Sigmoid colon (tissue), 6 donors: ENCODE measurements at regions not wholly inside any gene's neighbourhood (a gene's known extent, or its start where the extent isn't known, plus 50 kb on each side); places are given as distances from the start of the nearest gene placed in this dataset.

Experiments
- DNase-seq: peaks from one replicate; pipeline ENCODE4 v3.0.0-alpha.2; 2019
- H3K27ac ChIP-seq, 4 donors: fragments of 200-600 bp; sonication (generic); one replicate each; pipeline ENCODE4 v1.5.1; 2016 to 2019; ENCODE audit warnings: mild to moderate bottlenecking in 1 of 4
- H3K27me3 ChIP-seq, 3 donors: fragments of 200-600 bp; sonication (generic); one replicate each; pipeline ENCODE4 v1.5.1; 2019; ENCODE audit warnings: mild to moderate bottlenecking in 1 of 3
- H3K36me3 ChIP-seq, 4 donors: fragments of 200-600 bp; sonication (generic); one replicate each; pipeline ENCODE4 v1.5.1; 2016 to 2019
- H3K4me1 ChIP-seq, 4 donors: fragments of 200-600 bp; sonication (generic); one replicate each; pipeline ENCODE4 v1.5.1; 2017 to 2019
- H3K4me3 ChIP-seq, 4 donors: fragments of 200-600 bp; sonication (generic); one replicate each; pipeline ENCODE4 v1.5.1; 2017 to 2019; ENCODE audit warnings: mild to moderate bottlenecking in 2 of 4, moderate library complexity in 1 of 4
- H3K9me3 ChIP-seq, 4 donors: fragments of 200-600 bp in 3 of 4; sonication (generic) in 3 of 4; one replicate each; pipeline versions ENCODE4 v1.5.1 to v1.6.1; 2013 to 2019
- CTCF ChIP-seq, 4 experiments: fragments of 450-650 bp in 3 of 4; fragments of 200-600 bp in 1 of 4; IDR thresholded peaks; one replicate each; pipeline ENCODE4 v1.5.1; 2016 to 2019; ENCODE audit warnings: antibody characterized with exemption in 4 of 4, mild to moderate bottlenecking in 3 of 4, moderate library complexity in 2 of 4
- EP300 ChIP-seq, 4 donors: sonication (generic); formaldehyde crosslinking; IDR thresholded peaks; one replicate each; pipeline ENCODE4 v1.6.1; 2017; ENCODE audit warnings: antibody characterized with exemption in 4 of 4
- POLR2A ChIP-seq, 2 donors: fragments of 450-650 bp; IDR thresholded peaks; one replicate each; pipeline ENCODE4 v1.6.1; 2016; ENCODE audit warnings: antibody characterized with exemption in 2 of 2, mild to moderate bottlenecking in 2 of 2, moderate library complexity in 2 of 2
- POLR2AphosphoS5 ChIP-seq, 4 donors: sonication (generic); formaldehyde crosslinking; IDR thresholded peaks; one replicate each; pipeline ENCODE4 v1.6.1; 2017; ENCODE audit warnings: antibody characterized with exemption in 4 of 4
- WGBS, 2 donors: extraction: QIAGEN DNeasy Blood & Tissue Kit; methylation state at CpG; one replicate each; pipeline ENCODE4 v1.1.7; 2013; 5-methylcytosine and 5-hydroxymethylcytosine counted together
- intact Hi-C: fragments of 100-400 bp; cut with DNase I; formaldehyde crosslinking; loops from one replicate; pipeline ENCODE4 v1.15.1; 2023
- donor health status: healthy with polysubstance abuse.
- donor health status: healthy.

GRCh38 chr6:141443032-141443431 is 689.7 kb upstream of the GJE1 start:
- Histone ChIP-seq H3K27ac (no peak overlapping the region), H3K4me3 (no peak overlapping the region), H3K9me3 (no peaks in the 10 kb centered on the region), H3K36me3 (no peaks in the 10 kb centered on the region), H3K4me1 (no peaks in the 10 kb centered on the region), H3K27me3 (no peaks in the 10 kb centered on the region)
- TF ChIP-seq EP300 (IDR thresholded peaks at IDR 0.05) (no peak), POLR2AphosphoS5 (IDR thresholded peaks at IDR 0.05) (no peak)
- DNase-seq: no peak
- 33 to 60% methylated on average over 2 of the region's 2 CpGs for WGBS, 2 donors
- intact Hi-C loops: no loop called here

- Histone ChIP-seq H3K27me3 (no peaks in the 10 kb centered on the region), H3K9me3 (no peaks in the 10 kb centered on the region), H3K4me3 (no peak overlapping the region), H3K27ac (no peak overlapping the region), H3K4me1 (no peaks in the 10 kb centered on the region), H3K36me3 (no peaks in the 10 kb centered on the region)
- intact Hi-C loops: no loop called here
- TF ChIP-seq EP300 (IDR thresholded peaks at IDR 0.05) (no peak), POLR2AphosphoS5 (IDR thresholded peaks at IDR 0.05) (no peak), POLR2A (IDR thresholded peaks at IDR 0.05) (no peak)
- DNase-seq: no peak
Measured at GRCh38 chr6:141439513-141439912, 693.2 kb upstream of the GJE1 start.

- intact Hi-C loops: no loop called here
- no peaks in the 10 kb centered on the region for H3K4me1 ChIP-seq
Measured at GRCh38 chr6:141437685-141438084, 695.0 kb upstream of the GJE1 start.

GRCh38 chr6:141437011-141437410 is 695.7 kb upstream of the GJE1 start:
- no peaks in the 10 kb centered on the region for H3K27me3 ChIP-seq
- H3K4me3 ChIP-seq: no peak overlapping the region
- 86 to 89% methylated on average over 3 of the region's 3 CpGs for WGBS, 2 donors

More at GRCh38 chr6:141437685-141438084, 695.0 kb upstream of the GJE1 start:
- DNase-seq: no peak
- no peaks in the 10 kb centered on the region for H3K27me3 ChIP-seq
- H3K4me3 ChIP-seq: no peak overlapping the region
- no peaks in the 10 kb centered on the region for H3K9me3 ChIP-seq
- TF ChIP-seq EP300 (IDR thresholded peaks at IDR 0.05) (no peak), CTCF (IDR thresholded peaks at IDR 0.05) (no peak), POLR2AphosphoS5 (IDR thresholded peaks at IDR 0.05) (no peak), POLR2A (IDR thresholded peaks at IDR 0.05) (no peak)
- H3K36me3 ChIP-seq: no peaks in the 10 kb centered on the region
- H3K27ac ChIP-seq: no peak overlapping the region

GRCh38 chr6:141426400-141426980 is 706.2 kb upstream of the GJE1 start:
- Histone ChIP-seq H3K4me3 (no peak overlapping the region), H3K27me3 (no peaks in the 10 kb centered on the region), H3K36me3 (no peaks in the 10 kb centered on the region), H3K9me3 (peaks cover 0 to 1% (median 0%) of the 10 kb centered on the region in 4 donors), H3K4me1 (no peaks in the 10 kb centered on the region), H3K27ac (no peak overlapping the region)
- no peak for DNase-seq
- intact Hi-C loops: no loop called here
- TF ChIP-seq CTCF (IDR thresholded peaks at IDR 0.05) (no peak), POLR2A (IDR thresholded peaks at IDR 0.05) (no peak), EP300 (IDR thresholded peaks at IDR 0.05) (no peak), POLR2AphosphoS5 (IDR thresholded peaks at IDR 0.05) (no peak)
- 66 to 79% methylated on average over 5 of the region's 5 CpGs for WGBS, 2 donors

More at GRCh38 chr6:141437011-141437410, 695.7 kb upstream of the GJE1 start:
- intact Hi-C loops: no loop called here
- TF ChIP-seq EP300 (IDR thresholded peaks at IDR 0.05) (no peak), POLR2AphosphoS5 (IDR thresholded peaks at IDR 0.05) (no peak), POLR2A (IDR thresholded peaks at IDR 0.05) (no peak), CTCF (IDR thresholded peaks at IDR 0.05) (no peak)
- no peak for DNase-seq
- Histone ChIP-seq H3K4me1 (no peaks in the 10 kb centered on the region), H3K27ac (no peak overlapping the region), H3K36me3 (no peaks in the 10 kb centered on the region), H3K9me3 (no peaks in the 10 kb centered on the region)

- H3K27me3 ChIP-seq: no peaks in the 10 kb centered on the region
- DNase-seq: no peak
- TF ChIP-seq CTCF (IDR thresholded peaks at IDR 0.05) (no peak), EP300 (IDR thresholded peaks at IDR 0.05) (no peak), POLR2AphosphoS5 (IDR thresholded peaks at IDR 0.05) (no peak), POLR2A (IDR thresholded peaks at IDR 0.05) (no peak)
- peaks cover 0 to under 1% (median 0%) of the 10 kb centered on the region in 4 donors for H3K9me3 ChIP-seq
- no peak overlapping the region for H3K27ac ChIP-seq
- H3K4me1 ChIP-seq: no peaks in the 10 kb centered on the region
- intact Hi-C loops: no loop called here
- H3K36me3 ChIP-seq: no peaks in the 10 kb centered on the region
- WGBS, 2 donors: 88 to 89% methylated on average over 4 of the region's 4 CpGs
- no peak overlapping the region for H3K4me3 ChIP-seq
Measured at GRCh38 chr6:141421378-141421777, 711.3 kb upstream of the GJE1 start.
